ENCODE measurements at regions not wholly inside any gene's neighbourhood (a gene's known extent, or its start where the extent isn't known, plus 50 kb on each side); places are given as distances from the start of the nearest gene placed in this dataset.

GRCh38 chr18:56333146-56333545 is 305.2 kb downstream of the TXNL1 start:
- no peak overlapping the region for H3K27ac ChIP-seq (ENCODE audit: low read length)
- no peaks in the 10 kb centered on the region for H3K9me3 ChIP-seq (ENCODE audit: control insufficient read depth, insufficient read depth, low read depth, low read length)
- intact Hi-C loops (cut with micrococcal nuclease; ENCODE audit: unreplicated experiment), result no loop called here
- no peak for TF ChIP-seq POLR2AphosphoS5 (IDR thresholded peaks at IDR 0.05; ENCODE audit: low read depth, low read length)
- ATAC-seq (no peak), DNase-seq (ENCODE audit: low read depth, low spot score) (no peak)
- BruUV-seq (replicated peaks), result no TSS peak
- in situ Hi-C loops (cut with HindIII; ENCODE audit: low pct_unique_long_range_greater_than_20kb, low sequenced_read_pairs), result no loop called here
- CTCF ChIA-PET, result no interaction called here
- POLR2A ChIA-PET, result no interaction called here
- no peaks in the 10 kb centered on the region for H3K36me3 ChIP-seq (ENCODE audit: control insufficient read depth, insufficient read depth, low read length)
- H3K4me3 ChIP-seq (ENCODE audit: low read depth in 2 of 2, low read length in 2 of 2), result no peak overlapping the region
- no peaks in the 10 kb centered on the region for H3K4me1 ChIP-seq (ENCODE audit: control insufficient read depth, insufficient read depth, low read length)
- H3K27me3 ChIP-seq (ENCODE audit: control insufficient read depth, insufficient read depth, low read length), result no peaks in the 10 kb centered on the region

GRCh38 chr18:56332371-56332770 is 306.0 kb downstream of the TXNL1 start:
- BruUV-seq (replicated peaks), result no TSS peak
- ATAC-seq (no peak), DNase-seq (ENCODE audit: low read depth, low spot score) (no peak)
- H3K4me3 ChIP-seq (ENCODE audit: low read depth in 2 of 2, low read length in 2 of 2), result no peak overlapping the region
- intact Hi-C loops (cut with micrococcal nuclease; ENCODE audit: unreplicated experiment), result no loop called here
- TF ChIP-seq REST (IDR thresholded peaks at IDR 0.05; ENCODE audit: insufficient read depth in 1 of 2, low read depth in 2 of 2, low read length in 1 of 2) (no peak), SIN3A (IDR thresholded peaks at IDR 0.05; ENCODE audit: borderline replicate concordance, insufficient read depth, low read depth, low read length) (no peak), CTCF (IDR thresholded peaks at IDR 0.05) (no peak), POLR2AphosphoS5 (IDR thresholded peaks at IDR 0.05; ENCODE audit: low read depth, low read length) (no peak), TCF7L2 (IDR thresholded peaks at IDR 0.05; ENCODE audit: low read depth, low read length) (no peak)
- H3K27me3 ChIP-seq (ENCODE audit: control insufficient read depth, insufficient read depth, low read length), result no peaks in the 10 kb centered on the region
- CTCF ChIA-PET, result no interaction called here
- POLR2A ChIA-PET, result no interaction called here
- no peaks in the 10 kb centered on the region for H3K9me3 ChIP-seq (ENCODE audit: control insufficient read depth, insufficient read depth, low read depth, low read length)
- no peaks in the 10 kb centered on the region for H3K36me3 ChIP-seq (ENCODE audit: control insufficient read depth, insufficient read depth, low read length)
- in situ Hi-C loops (cut with HindIII; ENCODE audit: low pct_unique_long_range_greater_than_20kb, low sequenced_read_pairs), result no loop called here
- no peak overlapping the region for H3K27ac ChIP-seq (ENCODE audit: low read length)
- no peaks in the 10 kb centered on the region for H3K4me1 ChIP-seq (ENCODE audit: control insufficient read depth, insufficient read depth, low read length)

GRCh38 chr18:56330366-56331110 is 307.9 kb downstream of the TXNL1 start:
- DNase-seq (ENCODE audit: low read depth, low spot score) (no peak), ATAC-seq (no peak)
- in situ Hi-C loops (cut with HindIII; ENCODE audit: low pct_unique_long_range_greater_than_20kb, low sequenced_read_pairs), result no loop called here
- intact Hi-C loops (cut with micrococcal nuclease; ENCODE audit: unreplicated experiment), result no loop called here
- H3K27ac ChIP-seq (ENCODE audit: low read length), result no peak overlapping the region
- POLR2A ChIA-PET, result no interaction called here
- CTCF ChIA-PET, result no interaction called here
- H3K4me3 ChIP-seq (ENCODE audit: low read depth in 2 of 2, low read length in 2 of 2), result no peak overlapping the region
- no peaks in the 10 kb centered on the region for H3K9me3 ChIP-seq (ENCODE audit: control insufficient read depth, insufficient read depth, low read depth, low read length)
- no peak for TF ChIP-seq CTCF (IDR thresholded peaks at IDR 0.05)
- TF ChIP-seq SIN3A (IDR thresholded peaks at IDR 0.05; ENCODE audit: borderline replicate concordance, insufficient read depth, low read depth, low read length), result no peak
- no peak for TF ChIP-seq POLR2AphosphoS5 (IDR thresholded peaks at IDR 0.05; ENCODE audit: low read depth, low read length)
- no peak for TF ChIP-seq TCF7L2 (IDR thresholded peaks at IDR 0.05; ENCODE audit: low read depth, low read length)
- TF ChIP-seq REST (IDR thresholded peaks at IDR 0.05; ENCODE audit: insufficient read depth in 1 of 2, low read depth in 2 of 2, low read length in 1 of 2), result no peak
- no peaks in the 10 kb centered on the region for H3K4me1 ChIP-seq (ENCODE audit: control insufficient read depth, insufficient read depth, low read length)
- H3K36me3 ChIP-seq (ENCODE audit: control insufficient read depth, insufficient read depth, low read length), result no peaks in the 10 kb centered on the region
- BruUV-seq (replicated peaks), result no TSS peak
- no peaks in the 10 kb centered on the region for H3K27me3 ChIP-seq (ENCODE audit: control insufficient read depth, insufficient read depth, low read length)

Data from Panc1 (cell line).